Upper lobe of left lung (tissue), 4 donors: ENCODE measurements at regions not wholly inside any gene's neighbourhood (a gene's known extent, or its start where the extent isn't known, plus 50 kb on each side); places are given as distances from the start of the nearest gene placed in this dataset.

ENCODE experiments used
- EP300 ChIP-seq, 4 donors: sonication (generic); formaldehyde crosslinking; IDR thresholded peaks; one replicate each; pipeline ENCODE4 v1.5.1; 2017; ENCODE audit warnings: antibody characterized with exemption in 4 of 4, control low read depth in 2 of 4
- POLR2A ChIP-seq, 4 donors: fragments of 450-650 bp; IDR thresholded peaks; one replicate each; pipeline ENCODE4 v1.5.1; 2016 to 2017; ENCODE audit warnings: antibody characterized with exemption in 4 of 4, mild to moderate bottlenecking in 2 of 4
- POLR2AphosphoS5 ChIP-seq, 2 donors: sonication (generic); formaldehyde crosslinking; IDR thresholded peaks; one replicate each; pipeline ENCODE4 v1.5.1; 2017; ENCODE audit warnings: antibody characterized with exemption in 2 of 2
- TF ChIP-seq, protein P1 (sequence below), 6 experiments: fragments of 450-650 bp in 4 of 6; fragments of 200-600 bp in 2 of 6; sonication (generic) in 2 of 6; IDR thresholded peaks; one replicate each; pipeline ENCODE4 v1.5.1; 2016 to 2019; ENCODE audit warnings: antibody characterized with exemption in 6 of 6

- TF ChIP-seq, protein P1, sequence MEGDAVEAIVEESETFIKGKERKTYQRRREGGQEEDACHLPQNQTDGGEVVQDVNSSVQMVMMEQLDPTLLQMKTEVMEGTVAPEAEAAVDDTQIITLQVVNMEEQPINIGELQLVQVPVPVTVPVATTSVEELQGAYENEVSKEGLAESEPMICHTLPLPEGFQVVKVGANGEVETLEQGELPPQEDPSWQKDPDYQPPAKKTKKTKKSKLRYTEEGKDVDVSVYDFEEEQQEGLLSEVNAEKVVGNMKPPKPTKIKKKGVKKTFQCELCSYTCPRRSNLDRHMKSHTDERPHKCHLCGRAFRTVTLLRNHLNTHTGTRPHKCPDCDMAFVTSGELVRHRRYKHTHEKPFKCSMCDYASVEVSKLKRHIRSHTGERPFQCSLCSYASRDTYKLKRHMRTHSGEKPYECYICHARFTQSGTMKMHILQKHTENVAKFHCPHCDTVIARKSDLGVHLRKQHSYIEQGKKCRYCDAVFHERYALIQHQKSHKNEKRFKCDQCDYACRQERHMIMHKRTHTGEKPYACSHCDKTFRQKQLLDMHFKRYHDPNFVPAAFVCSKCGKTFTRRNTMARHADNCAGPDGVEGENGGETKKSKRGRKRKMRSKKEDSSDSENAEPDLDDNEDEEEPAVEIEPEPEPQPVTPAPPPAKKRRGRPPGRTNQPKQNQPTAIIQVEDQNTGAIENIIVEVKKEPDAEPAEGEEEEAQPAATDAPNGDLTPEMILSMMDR (IDR thresholded peaks at IDR 0.05), result no peak
- no peak for TF ChIP-seq POLR2AphosphoS5 (IDR thresholded peaks at IDR 0.05)
- TF ChIP-seq POLR2A (IDR thresholded peaks at IDR 0.05), result no peak
- no peak for TF ChIP-seq EP300 (IDR thresholded peaks at IDR 0.05)
Observed at GRCh38 chr1:53392460-53392859, 64.6 kb upstream of the LRP8 start.
